Immature natural killer cell (primary cell): ENCODE measurements at regions not wholly inside any gene's neighbourhood (a gene's known extent, or its start where the extent isn't known, plus 50 kb on each side); places are given as distances from the start of the nearest gene placed in this dataset.
"Not testable (repeated sequence)": the region's sequence is repeated elsewhere in the genome, so short reads cannot be mapped to it uniquely, and the experiment has no call there.

ENCODE experiments used
- DNase-seq, 3 donors: peaks; one replicate each; pipeline ENCODE4 v3.0.0; 2022; ENCODE audit warnings: mixed read lengths in 1 of 3
- H3K27ac Mint-ChIP-seq, 6 donors: one replicate each; pipeline ENCODE4 v1.8.0; 2020; ENCODE audit warnings: mixed read lengths in 6 of 6, mild to moderate bottlenecking in 5 of 6, inconsistent platforms in 4 of 6, moderate library complexity in 3 of 6
- H3K27me3 Mint-ChIP-seq, 3 donors: one replicate each; pipeline ENCODE4 v1.8.0; 2020 to 2021; ENCODE audit warnings: low read depth in 3 of 3, mild to moderate bottlenecking in 3 of 3, mixed read lengths in 3 of 3, moderate library complexity in 3 of 3, inconsistent platforms in 1 of 3
- H3K36me3 Mint-ChIP-seq, 3 donors: one replicate each; pipeline ENCODE4 v1.8.0; 2020; ENCODE audit warnings: mixed read lengths in 3 of 3, inconsistent platforms in 2 of 3, mild to moderate bottlenecking in 2 of 3
- H3K4me1 Mint-ChIP-seq, 2 donors: one replicate each; pipeline ENCODE4 v1.8.0; 2020; ENCODE audit warnings: inconsistent platforms in 2 of 2, mild to moderate bottlenecking in 2 of 2, mixed read lengths in 2 of 2, moderate library complexity in 1 of 2
- H3K4me3 Mint-ChIP-seq, 5 donors: one replicate each; pipeline ENCODE4 v1.8.0; 2020; ENCODE audit warnings: mild to moderate bottlenecking in 5 of 5, mixed read lengths in 5 of 5, inconsistent platforms in 3 of 5, moderate library complexity in 3 of 5
- H3K9me3 Mint-ChIP-seq, 6 donors: one replicate each; pipeline ENCODE4 v1.8.0; 2020; ENCODE audit warnings: mild to moderate bottlenecking in 6 of 6, mixed read lengths in 6 of 6, inconsistent platforms in 4 of 6, moderate library complexity in 3 of 6

- H3K4me1 Mint-ChIP-seq, H3K9me3 Mint-ChIP-seq, H3K27ac Mint-ChIP-seq, H3K4me3 Mint-ChIP-seq, DNase-seq, H3K36me3 Mint-ChIP-seq, H3K27me3 Mint-ChIP-seq: not testable (repeated sequence)
Measured at GRCh38 chr5:1982561-1982960, 99.8 kb upstream of the IRX4 start.

GRCh38 chr5:1975898-1976765, 93.4 kb upstream of the IRX4 start:
- DNase-seq, result no peak
- H3K36me3 Mint-ChIP-seq, result no peaks in the 10 kb centered on the region
- peaks cover 2 to 8% (median 5%) of the 10 kb centered on the region in 3 donors for H3K27me3 Mint-ChIP-seq
- no peak overlapping the region for H3K4me3 Mint-ChIP-seq
- H3K4me1 Mint-ChIP-seq, result no peaks in the 10 kb centered on the region
- no peaks in the 10 kb centered on the region for H3K9me3 Mint-ChIP-seq
- no peak overlapping the region for H3K27ac Mint-ChIP-seq

GRCh38 chr5:1975406-1975715, 92.6 kb upstream of the IRX4 start:
- no peak overlapping the region for H3K27ac Mint-ChIP-seq
- H3K36me3 Mint-ChIP-seq, result no peaks in the 10 kb centered on the region
- no peak for DNase-seq
- peaks cover 2 to 7% (median 5%) of the 10 kb centered on the region in 3 donors for H3K27me3 Mint-ChIP-seq
- H3K9me3 Mint-ChIP-seq, result no peaks in the 10 kb centered on the region
- H3K4me1 Mint-ChIP-seq, result no peaks in the 10 kb centered on the region
- no peak overlapping the region for H3K4me3 Mint-ChIP-seq

GRCh38 chr5:1974501-1975405, 92.0 kb upstream of the IRX4 start:
- Mint-ChIP-seq H3K36me3 (no peaks in the 10 kb centered on the region), H3K4me3 (no peak overlapping the region), H3K4me1 (no peaks in the 10 kb centered on the region), H3K27ac (no peak overlapping the region), H3K27me3 (peaks cover 2 to 7% (median 5%) of the 10 kb centered on the region in 3 donors), H3K9me3 (no peaks in the 10 kb centered on the region)
- no peak for DNase-seq

GRCh38 chr5:1974081-1974480, 91.4 kb upstream of the IRX4 start:
- Mint-ChIP-seq H3K27ac (no peak overlapping the region), H3K4me3 (no peak overlapping the region), H3K4me1 (no peaks in the 10 kb centered on the region), H3K27me3 (peaks cover 2 to 7% (median 4%) of the 10 kb centered on the region in 3 donors), H3K9me3 (no peaks in the 10 kb centered on the region), H3K36me3 (no peaks in the 10 kb centered on the region)
- no peak for DNase-seq

- no peak overlapping the region for H3K27ac Mint-ChIP-seq
- H3K4me1 Mint-ChIP-seq, result no peaks in the 10 kb centered on the region
- H3K27me3 Mint-ChIP-seq, result peaks cover 2 to 7% (median 4%) of the 10 kb centered on the region in 3 donors
- no peak for DNase-seq
- H3K36me3 Mint-ChIP-seq, result no peaks in the 10 kb centered on the region
- no peaks in the 10 kb centered on the region for H3K9me3 Mint-ChIP-seq
- no peak overlapping the region for H3K4me3 Mint-ChIP-seq
Measured at GRCh38 chr5:1973391-1974013, 90.8 kb upstream of the IRX4 start.

GRCh38 chr5:1971944-1972343, 89.2 kb upstream of the IRX4 start:
- Mint-ChIP-seq H3K27ac (no peak overlapping the region), H3K4me1 (no peaks in the 10 kb centered on the region), H3K36me3 (no peaks in the 10 kb centered on the region), H3K4me3 (no peak overlapping the region), H3K9me3 (no peaks in the 10 kb centered on the region), H3K27me3 (peaks cover 0 to 7% (median 4%) of the 10 kb centered on the region in 3 donors)
- no peak for DNase-seq

GRCh38 chr5:1967736-1968135, 85.0 kb upstream of the IRX4 start:
- H3K27me3 Mint-ChIP-seq, result peaks cover 0 to 4% (median 3%) of the 10 kb centered on the region in 3 donors
- H3K4me1 Mint-ChIP-seq, result no peaks in the 10 kb centered on the region
- no peaks in the 10 kb centered on the region for H3K36me3 Mint-ChIP-seq
- H3K9me3 Mint-ChIP-seq, result no peaks in the 10 kb centered on the region
- no peak for DNase-seq
- no peak overlapping the region for H3K27ac Mint-ChIP-seq
- H3K4me3 Mint-ChIP-seq, result no peak overlapping the region

- no peak for DNase-seq
- peaks cover 0 to 6% (median 4%) of the 10 kb centered on the region in 3 donors for H3K27me3 Mint-ChIP-seq
- H3K9me3 Mint-ChIP-seq, result peaks cover 0 to 2% (median 0%) of the 10 kb centered on the region in 6 donors
- no peak overlapping the region for H3K4me3 Mint-ChIP-seq
- no peak overlapping the region for H3K27ac Mint-ChIP-seq
- H3K36me3 Mint-ChIP-seq, result no peaks in the 10 kb centered on the region
- no peaks in the 10 kb centered on the region for H3K4me1 Mint-ChIP-seq
Measured at GRCh38 chr5:1966461-1966860, 83.7 kb upstream of the IRX4 start.

GRCh38 chr5:1965925-1966324, 83.2 kb upstream of the IRX4 start:
- Mint-ChIP-seq H3K27me3 (peaks cover 0 to 6% (median 4%) of the 10 kb centered on the region in 3 donors), H3K27ac (no peak overlapping the region), H3K36me3 (no peaks in the 10 kb centered on the region), H3K9me3 (peaks cover 0 to 2% (median 0%) of the 10 kb centered on the region in 6 donors), H3K4me1 (no peaks in the 10 kb centered on the region), H3K4me3 (no peak overlapping the region)
- no peak for DNase-seq

- Mint-ChIP-seq H3K4me1 (no peaks in the 10 kb centered on the region), H3K36me3 (no peaks in the 10 kb centered on the region), H3K4me3 (no peak overlapping the region), H3K27me3 (peaks cover 0 to 6% (median 4%) of the 10 kb centered on the region in 3 donors), H3K9me3 (peaks cover 0 to 2% (median 0%) of the 10 kb centered on the region in 6 donors), H3K27ac (no peak overlapping the region)
- DNase-seq, result no peak
Measured at GRCh38 chr5:1963941-1964451, 81.3 kb upstream of the IRX4 start.

- H3K9me3 Mint-ChIP-seq, result peaks cover 0 to 2% (median 0%) of the 10 kb centered on the region in 6 donors
- DNase-seq, result no peak
- no peak overlapping the region for H3K4me3 Mint-ChIP-seq
- no peaks in the 10 kb centered on the region for H3K36me3 Mint-ChIP-seq
- H3K4me1 Mint-ChIP-seq, result no peaks in the 10 kb centered on the region
- peaks cover 0 to 6% (median 4%) of the 10 kb centered on the region in 3 donors for H3K27me3 Mint-ChIP-seq
- H3K27ac Mint-ChIP-seq, result no peak overlapping the region
Measured at GRCh38 chr5:1963358-1963757, 80.6 kb upstream of the IRX4 start.

GRCh38 chr5:1962619-1963355, 80.1 kb upstream of the IRX4 start:
- Mint-ChIP-seq H3K9me3 (peaks cover 0 to 2% (median 0%) of the 10 kb centered on the region in 6 donors), H3K27ac (no peak overlapping the region), H3K27me3 (peaks cover 0 to 6% (median 4%) of the 10 kb centered on the region in 3 donors), H3K36me3 (no peaks in the 10 kb centered on the region), H3K4me1 (no peaks in the 10 kb centered on the region), H3K4me3 (no peak overlapping the region)
- no peak for DNase-seq
